ENCODE measurements at regions not wholly inside any gene's neighbourhood (a gene's known extent, or its start where the extent isn't known, plus 50 kb on each side); places are given as distances from the start of the nearest gene placed in this dataset.

DNA sequence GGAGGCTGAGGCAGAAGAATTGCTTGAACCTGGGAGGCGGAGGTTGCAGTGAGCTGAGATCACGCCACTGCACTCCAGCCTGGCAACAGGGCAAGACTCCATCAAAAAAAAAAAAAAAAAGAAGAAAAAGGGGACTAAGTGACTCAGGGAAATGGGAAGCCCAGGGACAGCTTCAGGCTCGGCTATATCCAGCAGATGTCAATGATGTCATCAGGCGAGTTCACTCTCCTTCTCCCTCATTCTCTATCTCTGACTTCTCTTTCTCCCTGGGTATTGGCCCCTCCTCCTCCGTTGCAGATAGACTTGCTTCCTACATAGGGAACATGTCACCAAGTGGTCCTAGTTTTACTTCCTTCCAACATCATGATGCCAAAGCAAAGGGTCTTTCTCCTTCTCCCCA lies 316.8 kb downstream of the TFAP2C start:
- Mint-ChIP-seq H3K9me3 (no peaks in the 10 kb centered on the region), H3K4me1 (ENCODE audit: low read depth) (no peaks in the 10 kb centered on the region), H3K4me3 (no peak overlapping the region), H3K36me3 (ENCODE audit: insufficient read depth) (no peaks in the 10 kb centered on the region), H3K27me3 (ENCODE audit: low read depth) (peaks cover 4% of the 10 kb centered on the region)
- DNase-seq, result no peak
- ATAC-seq, result no peak

DNA sequence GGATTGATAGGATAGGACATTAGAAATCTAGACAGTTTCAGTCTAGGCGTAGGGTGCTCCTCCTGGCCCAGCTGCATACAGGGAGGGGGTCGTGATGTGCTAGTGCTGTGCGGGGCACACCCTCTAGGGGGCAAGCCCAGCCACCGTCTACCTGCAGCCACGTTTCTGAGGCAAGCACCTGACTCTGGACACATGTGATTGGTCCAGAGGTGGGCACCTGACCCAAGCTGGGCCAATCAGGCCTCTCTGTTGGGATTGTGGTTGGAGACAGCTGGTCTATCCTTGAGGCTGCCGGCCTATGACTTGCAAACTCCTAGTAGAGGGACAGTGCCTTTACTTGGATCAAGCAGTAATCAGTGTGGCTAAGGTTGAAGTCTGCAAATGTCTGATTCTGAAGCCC lies 317.1 kb downstream of the BMP7 start:
- Mint-ChIP-seq H3K4me3 (no peak overlapping the region), H3K27me3 (ENCODE audit: low read depth) (peaks cover 4% of the 10 kb centered on the region), H3K36me3 (ENCODE audit: insufficient read depth) (no peaks in the 10 kb centered on the region), H3K9me3 (no peaks in the 10 kb centered on the region), H3K4me1 (ENCODE audit: low read depth) (no peaks in the 10 kb centered on the region)
- DNase-seq, result no peak
- ATAC-seq, result no peak

DNA sequence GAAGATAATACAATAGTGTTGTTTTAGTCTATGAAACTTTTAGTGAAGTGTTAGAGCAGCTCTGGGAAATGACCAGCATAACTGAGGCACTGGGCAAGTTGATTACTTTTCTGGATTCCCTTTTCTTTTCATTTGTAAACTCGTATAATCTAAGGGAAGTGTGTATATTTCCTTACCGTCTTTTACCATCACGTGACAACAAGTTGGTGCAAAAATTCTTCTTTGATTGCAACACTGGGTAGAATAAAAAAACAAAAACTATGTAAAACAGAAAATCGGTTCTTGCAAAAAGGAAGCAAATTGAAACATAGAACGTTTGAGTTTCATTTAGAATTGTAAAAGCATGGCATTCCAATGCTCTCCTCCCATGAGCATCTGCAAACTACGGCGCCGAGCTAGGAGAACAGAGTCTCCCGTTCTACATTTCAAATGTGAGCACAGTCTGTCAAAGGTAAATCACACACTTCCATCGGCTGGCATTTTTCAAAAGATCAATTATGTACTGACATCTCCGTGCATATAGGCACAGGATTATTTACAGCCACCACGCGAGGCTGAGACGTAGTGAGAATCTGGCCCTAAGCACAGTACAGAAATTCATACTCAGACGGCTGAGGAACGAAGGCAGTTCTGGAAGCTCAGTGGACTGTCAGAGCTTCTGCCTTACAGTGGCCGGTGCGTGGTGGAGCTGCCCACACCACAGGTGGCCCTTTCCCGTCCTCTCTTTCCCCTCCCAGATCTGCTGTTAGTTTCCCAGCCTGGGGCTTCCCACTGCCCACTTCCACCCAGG lies 314.0 kb downstream of the BMP7 start:
- H3K4me1 Mint-ChIP-seq (ENCODE audit: low read depth), result no peaks in the 10 kb centered on the region
- peaks cover 6% of the 10 kb centered on the region for H3K27me3 Mint-ChIP-seq (ENCODE audit: low read depth)
- no peak for ATAC-seq
- H3K4me3 Mint-ChIP-seq, result no peak overlapping the region
- no peaks in the 10 kb centered on the region for H3K36me3 Mint-ChIP-seq (ENCODE audit: insufficient read depth)
- H3K9me3 Mint-ChIP-seq, result no peaks in the 10 kb centered on the region
- no peak for DNase-seq

DNA sequence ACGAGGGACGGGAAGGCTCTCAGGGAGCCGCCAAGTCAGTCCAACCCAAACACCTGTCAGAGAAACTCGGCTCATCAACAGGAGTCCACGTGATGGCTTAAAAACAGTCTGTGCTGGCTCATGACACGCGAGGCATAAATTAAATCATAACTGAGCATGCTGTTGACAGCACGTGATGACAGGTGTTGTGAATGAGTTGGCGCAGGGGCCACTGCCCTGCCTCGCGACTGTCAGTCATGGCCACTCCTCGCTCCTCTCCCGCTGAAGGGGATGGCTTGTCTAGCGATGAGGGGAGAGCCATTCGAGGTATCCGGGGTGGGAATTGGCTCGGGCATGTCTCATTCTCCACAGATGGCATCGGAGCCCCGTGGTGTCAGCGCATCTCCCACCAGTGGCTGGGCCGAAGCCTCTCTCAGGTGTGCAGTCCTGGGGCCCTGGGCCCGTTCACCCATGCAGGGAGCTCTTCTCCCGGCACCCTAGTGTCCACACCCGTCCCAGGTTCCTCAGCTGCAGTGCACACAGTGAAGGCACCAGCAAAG lies 313.3 kb downstream of the BMP7 start:
- ATAC-seq (no peak), DNase-seq (no peak)
- Mint-ChIP-seq H3K27me3 (ENCODE audit: low read depth) (peaks cover 11% of the 10 kb centered on the region), H3K4me3 (no peak overlapping the region), H3K36me3 (ENCODE audit: insufficient read depth) (no peaks in the 10 kb centered on the region), H3K9me3 (no peaks in the 10 kb centered on the region), H3K4me1 (ENCODE audit: low read depth) (no peaks in the 10 kb centered on the region)

DNA sequence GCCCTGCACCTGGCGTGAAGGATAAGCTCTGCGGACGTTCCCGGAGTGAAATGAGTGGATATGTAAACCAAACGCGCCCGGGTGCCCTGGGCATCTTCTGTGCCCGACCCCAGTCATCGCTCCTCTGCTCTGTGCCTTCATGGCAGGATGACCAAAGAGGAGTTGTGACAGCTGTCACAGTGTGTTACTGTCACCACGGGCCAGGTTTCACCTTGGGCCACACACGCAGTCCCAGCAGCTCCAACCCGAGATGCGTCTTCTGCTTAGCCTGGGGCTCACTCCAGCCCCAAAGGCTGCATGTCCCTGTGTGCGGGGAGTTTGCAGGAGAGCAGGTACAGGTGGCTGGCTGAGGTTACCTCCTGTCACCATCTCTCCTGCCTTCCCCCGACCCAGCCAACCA lies 311.6 kb downstream of the BMP7 start:
- no peak for DNase-seq
- H3K9me3 Mint-ChIP-seq, result no peaks in the 10 kb centered on the region

DNA sequence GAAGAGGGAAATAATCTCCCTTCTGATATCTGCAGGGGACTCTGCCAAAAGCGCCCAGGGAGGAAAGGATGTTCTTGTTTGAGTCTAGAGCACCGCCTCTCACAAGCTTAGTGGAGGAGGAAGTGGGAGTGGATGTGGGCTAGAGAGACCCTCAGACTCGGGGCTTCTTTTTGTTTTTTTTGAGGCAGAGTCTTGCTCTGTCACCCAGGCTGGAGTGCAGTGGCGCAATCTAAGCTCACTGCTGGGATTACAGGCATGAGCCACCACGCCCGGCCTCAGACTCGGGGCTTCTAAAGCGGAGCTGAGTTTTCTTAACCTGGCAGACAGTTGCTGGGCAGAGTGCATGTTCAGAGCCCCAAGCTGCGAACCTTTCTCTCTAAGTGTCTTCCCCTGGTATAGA lies 310.8 kb downstream of the BMP7 start:
- no peak for DNase-seq
- Mint-ChIP-seq H3K27me3 (ENCODE audit: low read depth) (peaks cover 25% of the 10 kb centered on the region), H3K36me3 (ENCODE audit: insufficient read depth) (no peaks in the 10 kb centered on the region), H3K9me3 (no peaks in the 10 kb centered on the region), H3K4me3 (no peak overlapping the region), H3K4me1 (ENCODE audit: low read depth) (no peaks in the 10 kb centered on the region)
- no peak for ATAC-seq

More for the DNA sequence above, 311.6 kb downstream of the BMP7 start:
- Mint-ChIP-seq H3K4me3 (no peak overlapping the region), H3K27me3 (ENCODE audit: low read depth) (peaks cover 25% of the 10 kb centered on the region), H3K4me1 (ENCODE audit: low read depth) (no peaks in the 10 kb centered on the region), H3K36me3 (ENCODE audit: insufficient read depth) (no peaks in the 10 kb centered on the region)
- no peak for ATAC-seq

DNA sequence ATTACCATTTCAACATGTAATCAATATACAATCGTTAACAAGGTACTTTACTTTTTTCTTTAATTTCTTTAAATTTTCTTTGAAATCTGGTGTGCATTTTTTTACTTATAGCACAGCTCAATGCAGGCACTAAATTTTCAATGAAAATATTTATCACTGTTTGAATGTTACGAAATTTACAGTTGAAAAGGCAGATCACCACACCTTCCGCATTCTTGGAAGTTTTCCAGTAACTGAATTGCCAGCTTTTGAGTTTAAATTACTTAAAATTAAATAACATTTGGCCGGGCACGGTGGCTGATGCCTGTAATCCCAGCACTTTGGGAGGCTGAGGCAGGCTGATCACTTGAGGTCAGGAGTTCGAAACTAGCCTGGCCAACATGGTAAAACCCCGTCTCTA lies 309.9 kb downstream of the BMP7 start:
- H3K4me1 Mint-ChIP-seq (ENCODE audit: low read depth), result no peaks in the 10 kb centered on the region
- DNase-seq, result no peak
- ATAC-seq, result no peak
- H3K9me3 Mint-ChIP-seq, result no peaks in the 10 kb centered on the region
- H3K27me3 Mint-ChIP-seq (ENCODE audit: low read depth), result peaks cover 25% of the 10 kb centered on the region
- no peak overlapping the region for H3K4me3 Mint-ChIP-seq
- H3K36me3 Mint-ChIP-seq (ENCODE audit: insufficient read depth), result no peaks in the 10 kb centered on the region

DNA sequence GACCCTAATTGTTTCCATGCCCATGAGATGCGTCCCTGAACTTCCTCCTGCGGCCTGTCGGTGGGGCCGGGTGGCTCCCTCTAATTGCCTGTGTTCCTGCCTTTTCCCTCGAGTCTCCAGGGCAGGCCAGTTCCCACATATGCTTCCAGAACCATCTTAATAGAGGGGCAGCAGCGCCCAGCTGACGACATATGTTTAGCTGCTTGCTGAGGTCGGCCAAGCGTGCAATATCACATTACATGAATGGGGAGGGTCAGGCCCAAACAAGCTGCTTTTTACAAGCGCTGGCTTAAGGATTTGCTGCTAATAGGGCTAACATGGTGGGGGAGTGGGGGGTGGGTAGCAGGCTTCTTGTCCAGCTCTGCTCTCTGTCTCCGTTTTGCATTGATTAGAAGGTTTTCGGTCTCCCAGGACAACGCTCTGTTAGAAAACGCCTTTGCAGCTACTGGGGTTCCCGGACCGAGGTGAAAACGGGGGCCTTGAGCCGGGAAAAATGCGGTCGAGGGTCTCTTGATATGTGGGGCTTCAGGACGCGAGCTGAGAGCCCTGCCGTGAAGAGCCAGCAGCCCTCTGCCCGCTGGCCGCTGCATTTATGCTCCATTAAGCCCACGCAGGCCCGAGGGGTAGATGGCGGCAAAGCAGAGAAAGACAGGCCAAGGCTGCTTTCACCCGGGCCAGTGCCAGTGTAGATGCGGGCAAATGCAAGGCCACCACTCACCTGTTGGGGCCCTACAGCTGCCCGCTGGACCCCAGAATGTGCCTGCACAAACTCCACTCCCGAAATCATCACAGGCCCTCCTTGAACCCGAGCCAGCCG lies 308.5 kb downstream of the BMP7 start:
- ATAC-seq (no peak), DNase-seq (no peak)
- peaks cover 25% of the 10 kb centered on the region for H3K27me3 Mint-ChIP-seq (ENCODE audit: low read depth)
- no peaks in the 10 kb centered on the region for H3K36me3 Mint-ChIP-seq (ENCODE audit: insufficient read depth)
- no peaks in the 10 kb centered on the region for H3K4me1 Mint-ChIP-seq (ENCODE audit: low read depth)
- H3K9me3 Mint-ChIP-seq, result no peaks in the 10 kb centered on the region
- no peak overlapping the region for H3K4me3 Mint-ChIP-seq

DNA sequence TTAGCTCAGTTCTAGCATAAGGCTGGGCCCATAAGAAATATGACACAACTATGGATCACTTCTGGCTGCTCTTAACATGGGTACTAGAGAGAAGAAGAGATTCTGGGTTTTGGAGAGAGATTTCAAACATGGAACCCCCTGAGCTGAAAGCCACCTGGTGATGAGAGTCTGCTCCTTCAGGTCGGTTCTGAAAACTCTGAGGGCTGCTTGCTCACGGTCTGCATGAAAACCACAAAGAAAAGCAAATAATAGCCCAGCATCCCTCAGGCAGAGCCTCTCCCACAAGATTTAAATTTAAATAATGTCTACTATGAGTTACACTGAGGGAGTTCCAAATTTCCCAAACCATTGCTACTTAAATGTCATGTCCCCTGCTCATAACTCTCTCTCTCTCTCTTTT lies 301.5 kb downstream of the BMP7 start:
- Mint-ChIP-seq H3K4me1 (ENCODE audit: low read depth) (no peaks in the 10 kb centered on the region), H3K36me3 (ENCODE audit: insufficient read depth) (no peaks in the 10 kb centered on the region), H3K4me3 (no peak overlapping the region), H3K9me3 (peaks cover 3% of the 10 kb centered on the region), H3K27me3 (ENCODE audit: low read depth) (no peaks in the 10 kb centered on the region)
- no peak for DNase-seq
- no peak for ATAC-seq

DNA sequence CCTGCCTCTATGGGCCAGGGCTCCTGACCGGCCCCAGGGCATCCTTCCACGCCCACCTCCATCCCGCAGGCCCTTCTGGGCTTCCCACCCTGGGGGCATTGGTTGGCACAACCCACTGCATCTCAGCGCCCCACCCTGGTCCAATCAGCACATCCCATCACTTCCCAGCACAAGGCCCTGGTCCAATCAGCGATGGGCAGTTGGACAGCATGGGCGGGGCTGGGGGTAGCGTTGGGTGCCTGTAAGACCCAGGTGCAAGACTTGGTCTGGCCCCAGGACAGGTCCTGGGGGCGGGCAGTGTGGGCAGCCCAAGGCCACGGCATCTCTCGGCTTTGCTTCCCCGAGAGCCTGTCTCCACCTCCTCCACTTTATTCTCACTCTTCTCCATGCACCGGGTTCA lies 298.5 kb downstream of the BMP7 start:
- Mint-ChIP-seq H3K9me3 (peaks cover 3% of the 10 kb centered on the region), H3K36me3 (ENCODE audit: insufficient read depth) (no peaks in the 10 kb centered on the region), H3K27me3 (ENCODE audit: low read depth) (peaks cover 8% of the 10 kb centered on the region), H3K4me3 (no peak overlapping the region), H3K4me1 (ENCODE audit: low read depth) (no peaks in the 10 kb centered on the region)
- no peak for ATAC-seq
- no peak for DNase-seq

DNA sequence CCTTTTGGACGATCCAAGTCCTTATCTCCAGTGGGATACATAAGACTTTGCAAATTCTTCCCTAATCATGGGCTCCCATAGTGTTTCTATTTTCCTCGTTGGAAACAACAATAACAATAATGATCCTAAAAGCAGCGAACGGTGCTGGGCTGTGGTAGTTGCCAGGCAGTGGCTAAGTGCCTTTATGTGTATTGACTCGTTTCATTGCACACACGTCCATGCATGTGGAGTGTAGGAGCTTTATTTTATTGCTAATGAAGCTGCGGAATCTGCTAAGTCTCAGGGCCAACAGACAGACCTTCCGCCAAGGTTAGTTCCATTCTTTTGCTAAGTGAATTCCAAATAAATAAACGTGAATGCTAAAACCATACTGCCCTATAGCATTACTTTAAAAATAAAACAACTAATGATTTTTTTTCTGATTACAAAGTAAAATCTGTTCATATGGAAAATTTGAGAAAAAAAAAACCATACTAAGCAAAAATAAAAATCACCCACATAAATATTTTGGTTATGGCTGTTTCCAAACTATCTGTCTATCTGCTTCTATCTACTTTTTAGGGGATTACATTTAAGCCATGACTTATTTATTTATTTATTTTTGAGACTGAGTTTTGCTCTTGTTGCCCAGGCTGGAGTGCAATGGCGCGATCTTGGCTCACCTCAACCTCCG lies 297.9 kb downstream of the BMP7 start:
- DNase-seq (no peak), ATAC-seq (no peak)
- peaks cover 13% of the 10 kb centered on the region for H3K27me3 Mint-ChIP-seq (ENCODE audit: low read depth)
- no peaks in the 10 kb centered on the region for H3K4me1 Mint-ChIP-seq (ENCODE audit: low read depth)
- no peaks in the 10 kb centered on the region for H3K36me3 Mint-ChIP-seq (ENCODE audit: insufficient read depth)
- H3K9me3 Mint-ChIP-seq, result peaks cover 3% of the 10 kb centered on the region
- no peak overlapping the region for H3K4me3 Mint-ChIP-seq

DNA sequence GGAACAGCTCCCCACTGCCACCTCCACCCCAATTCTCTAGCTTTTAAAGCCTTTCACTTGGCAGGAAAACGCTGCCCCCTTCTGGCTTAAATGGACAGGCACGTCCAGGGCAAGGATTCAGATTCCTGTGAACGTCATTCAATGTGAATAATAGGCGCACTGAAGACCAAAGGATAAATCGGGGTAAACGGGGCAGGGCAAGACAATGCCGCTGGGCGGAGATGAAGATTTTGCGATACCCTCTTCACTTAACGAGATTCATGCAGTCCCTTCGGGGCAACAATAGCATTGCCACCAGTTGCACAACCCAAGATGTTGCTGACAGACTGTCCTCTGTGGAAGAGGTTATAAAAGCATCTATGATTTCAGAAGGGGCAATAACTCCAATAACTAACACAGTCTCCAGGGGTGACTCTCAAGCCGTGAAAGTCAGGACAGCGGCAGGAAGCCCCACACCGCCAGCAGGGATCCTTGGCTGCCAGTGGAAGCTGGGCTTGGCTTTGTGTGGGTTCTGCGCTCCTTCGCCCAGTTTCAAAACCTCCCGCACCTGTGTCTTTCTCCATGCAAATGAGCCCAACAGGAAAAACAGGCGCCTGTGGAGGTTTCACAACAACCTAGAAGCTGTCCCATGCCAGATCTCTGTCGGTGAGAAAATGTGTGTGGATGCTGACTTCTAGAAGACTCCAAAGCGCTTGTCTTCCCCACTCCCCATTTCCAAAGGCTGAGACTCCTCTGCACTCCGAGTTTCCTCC lies 291.8 kb downstream of the BMP7 start:
- no peaks in the 10 kb centered on the region for H3K36me3 Mint-ChIP-seq (ENCODE audit: insufficient read depth)
- H3K9me3 Mint-ChIP-seq, result no peaks in the 10 kb centered on the region
- no peaks in the 10 kb centered on the region for H3K4me1 Mint-ChIP-seq (ENCODE audit: low read depth)
- DNase-seq, result no peak
- H3K4me3 Mint-ChIP-seq, result no peak overlapping the region
- no peak for ATAC-seq
- H3K27me3 Mint-ChIP-seq (ENCODE audit: low read depth), result peaks cover 55% of the 10 kb centered on the region

DNA sequence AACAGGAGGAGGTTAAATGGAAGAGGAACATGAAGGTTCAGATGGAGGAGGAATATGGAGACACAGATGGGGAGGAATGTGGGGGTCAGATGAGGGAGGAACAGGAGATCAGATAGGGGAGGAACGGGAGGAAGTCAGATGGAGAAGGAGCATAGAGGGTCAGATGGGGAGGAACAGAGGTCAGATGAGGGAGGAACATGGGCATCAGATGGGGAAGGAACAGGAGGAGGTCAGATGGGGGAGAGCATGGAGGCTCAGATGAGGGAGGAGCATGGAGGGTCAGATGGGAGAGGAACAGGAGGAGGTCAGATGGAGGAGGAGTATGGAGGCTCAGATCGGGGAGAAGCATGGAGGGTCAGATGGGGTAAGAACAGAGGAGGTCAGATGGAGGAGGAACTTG lies 290.6 kb downstream of the BMP7 start:
- Mint-ChIP-seq H3K36me3 (ENCODE audit: insufficient read depth) (no peaks in the 10 kb centered on the region), H3K4me1 (ENCODE audit: low read depth) (no peaks in the 10 kb centered on the region), H3K4me3 (no peak overlapping the region), H3K9me3 (no peaks in the 10 kb centered on the region), H3K27me3 (ENCODE audit: low read depth) (peaks cover 56% of the 10 kb centered on the region)
- no peak for ATAC-seq
- DNase-seq, result no peak

DNA sequence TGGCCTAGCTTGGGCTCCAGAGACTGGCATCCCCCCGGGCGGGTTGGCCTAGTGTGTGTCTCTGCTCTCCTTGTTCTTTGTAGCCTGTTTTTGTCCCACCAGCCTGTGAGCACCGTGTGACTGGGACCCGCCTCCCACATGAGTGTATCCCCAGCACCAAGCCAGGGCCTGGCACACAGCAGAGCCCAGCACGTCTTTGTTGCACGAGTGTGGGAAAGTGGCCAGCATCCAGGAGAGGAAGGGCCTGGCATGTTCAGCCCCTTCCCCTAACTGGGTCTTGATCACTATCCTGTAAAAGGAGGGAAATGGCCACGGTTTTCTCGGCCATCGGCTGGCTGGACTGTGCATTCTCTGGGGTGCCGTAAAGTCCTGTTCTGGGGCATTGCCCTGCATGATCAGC lies 290.1 kb downstream of the BMP7 start:
- H3K36me3 Mint-ChIP-seq (ENCODE audit: insufficient read depth), result no peaks in the 10 kb centered on the region
- H3K4me3 Mint-ChIP-seq, result no peak overlapping the region
- no peaks in the 10 kb centered on the region for H3K4me1 Mint-ChIP-seq (ENCODE audit: low read depth)
- H3K9me3 Mint-ChIP-seq, result no peaks in the 10 kb centered on the region
- DNase-seq, result no peak
- H3K27me3 Mint-ChIP-seq (ENCODE audit: low read depth), result peaks cover 57% of the 10 kb centered on the region
- ATAC-seq, result no peak
